ENCODE measurements at regions not wholly inside any gene's neighbourhood (a gene's known extent, or its start where the extent isn't known, plus 50 kb on each side); places are given as distances from the start of the nearest gene placed in this dataset.

DNA sequence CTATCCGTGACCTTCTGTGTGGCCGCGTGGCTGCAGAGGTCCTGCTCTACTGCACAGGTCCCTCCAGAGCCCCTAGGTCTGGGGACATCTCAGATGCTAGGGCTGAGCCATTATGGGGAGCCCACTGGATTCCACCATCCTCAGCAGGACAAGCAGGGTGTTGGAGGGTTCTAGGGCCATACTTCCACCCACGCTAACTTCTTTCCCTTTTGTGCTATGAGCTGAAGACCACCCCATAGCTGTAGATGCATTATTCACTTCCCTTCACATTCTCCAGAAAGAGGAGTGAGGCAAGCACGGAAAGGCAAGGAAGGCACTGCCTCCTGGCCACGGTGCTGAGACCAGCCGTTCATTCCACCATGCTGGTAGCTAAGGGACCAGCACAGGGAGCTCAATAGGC is 149.5 kb upstream of the MYCN start:
- H3K27me3 ChIP-seq, result no peaks in the 10 kb centered on the region
- no peaks in the 10 kb centered on the region for H3K36me3 ChIP-seq
- DNase-seq (no peak), FAIRE-seq (no peak), ATAC-seq (no peak)
- no peaks in the 10 kb centered on the region for H3K4me1 ChIP-seq
- H3K4me3 ChIP-seq, result no peak overlapping the region
- 70 to 90% methylated on average over 7 of the region's 7 CpGs for WGBS, 2 donors
- no peaks in the 10 kb centered on the region for H3K9me3 ChIP-seq
- H3K27ac ChIP-seq, result no peak overlapping the region
- intact Hi-C loops (cut with DNase I), result no loop called here
- TF ChIP-seq CTCF (IDR thresholded peaks at IDR 0.05), result no peak

GRCh38 chr2:15791294-15791693 is 149.1 kb upstream of the MYCN start:
- no peak for TF ChIP-seq CTCF (IDR thresholded peaks at IDR 0.05)
- no peak overlapping the region for H3K4me3 ChIP-seq
- H3K27me3 ChIP-seq, result no peaks in the 10 kb centered on the region
- WGBS, 2 donors, result 81 to 88% methylated on average over 4 of the region's 4 CpGs
- FAIRE-seq (no peak), DNase-seq (no peak), ATAC-seq (no peak)
- no peak overlapping the region for H3K27ac ChIP-seq
- H3K4me1 ChIP-seq, result no peaks in the 10 kb centered on the region
- no peaks in the 10 kb centered on the region for H3K9me3 ChIP-seq
- intact Hi-C loops (cut with DNase I), result no loop called here
- H3K36me3 ChIP-seq, result no peaks in the 10 kb centered on the region

- ATAC-seq, result no peak
- intact Hi-C loops (cut with DNase I), result no loop called here
- no peak for FAIRE-seq
Observed at GRCh38 chr2:15792331-15792730, 148.0 kb upstream of the MYCN start.

GRCh38 chr2:15793078-15793913 is 147.1 kb upstream of the MYCN start:
- DNase-seq (no peak), ATAC-seq (no peak), FAIRE-seq (no peak)
- Histone ChIP-seq H3K4me3 (no peak overlapping the region), H3K4me1 (no peaks in the 10 kb centered on the region), H3K36me3 (no peaks in the 10 kb centered on the region), H3K27me3 (no peaks in the 10 kb centered on the region), H3K9me3 (no peaks in the 10 kb centered on the region), H3K27ac (no peak overlapping the region)
- 56 to 61% methylated on average over 8 of the region's 8 CpGs for WGBS, 2 donors
- no peak for TF ChIP-seq CTCF (IDR thresholded peaks at IDR 0.05)
- intact Hi-C loops (cut with DNase I), result no loop called here

More at GRCh38 chr2:15792331-15792730, 148.0 kb upstream of the MYCN start:
- no peaks in the 10 kb centered on the region for H3K4me1 ChIP-seq
- H3K36me3 ChIP-seq, result no peaks in the 10 kb centered on the region
- H3K27ac ChIP-seq, result no peak overlapping the region
- TF ChIP-seq CTCF (IDR thresholded peaks at IDR 0.05), result no peak
- no peak for DNase-seq
- no peaks in the 10 kb centered on the region for H3K9me3 ChIP-seq
- H3K27me3 ChIP-seq, result no peaks in the 10 kb centered on the region
- WGBS, 2 donors, result 53 to 62% methylated on average over 8 of the region's 8 CpGs
- H3K4me3 ChIP-seq, result no peak overlapping the region

DNA sequence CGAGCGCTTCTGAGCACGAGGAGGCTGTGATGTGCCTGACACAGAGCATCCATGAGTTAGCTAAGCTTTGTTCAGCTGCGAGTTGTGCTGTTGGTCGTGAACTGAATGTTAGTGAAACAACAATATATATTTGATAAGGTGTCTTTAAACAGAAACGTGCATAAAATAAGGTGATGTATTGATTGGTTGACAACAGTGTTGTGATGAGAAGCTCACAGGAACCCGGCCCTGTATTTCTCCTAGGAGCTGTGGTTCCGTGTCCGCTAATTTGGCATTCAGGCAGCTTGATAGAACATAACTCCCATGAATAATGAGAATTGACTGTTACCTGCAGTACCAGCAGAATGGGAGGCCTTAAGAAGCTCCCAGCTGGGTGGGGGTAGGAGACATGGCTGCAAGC is 146.4 kb upstream of the MYCN start:
- DNase-seq (no peak), ATAC-seq (no peak), FAIRE-seq (no peak)
- Histone ChIP-seq H3K36me3 (no peaks in the 10 kb centered on the region), H3K27ac (no peak overlapping the region), H3K9me3 (no peaks in the 10 kb centered on the region), H3K27me3 (no peaks in the 10 kb centered on the region), H3K4me3 (no peak overlapping the region), H3K4me1 (no peaks in the 10 kb centered on the region)
- intact Hi-C loops (cut with DNase I), result no loop called here
- no peak for TF ChIP-seq CTCF (IDR thresholded peaks at IDR 0.05)
- WGBS, 2 donors, result 66 to 70% methylated on average over 9 of the region's 9 CpGs
